AG10803 (cell line): ENCODE measurements at regions not wholly inside any gene's neighbourhood (a gene's known extent, or its start where the extent isn't known, plus 50 kb on each side); places are given as distances from the start of the nearest gene placed in this dataset.

Experiments
- DNase-seq: peaks from one replicate; pipeline ENCODE4 v3.0.0; 2010; ENCODE audit warnings: low read depth
- H3K4me3 ChIP-seq: 2 replicates; pipeline ENCODE4 v1.5.1; 2011; ENCODE audit warnings: mild to moderate bottlenecking, low read length, control low read depth
- TF ChIP-seq, protein P1 (sequence below): conservative IDR thresholded peaks from 2 replicates; pipeline ENCODE4 v1.5.1; 2011; ENCODE audit warnings: mild to moderate bottlenecking, low read length, control low read depth, inconsistent platforms

GRCh38 chr6:12522347-12522746, 194.2 kb upstream of the PHACTR1 start:
- DNase-seq, result no peak
- TF ChIP-seq, protein P1, sequence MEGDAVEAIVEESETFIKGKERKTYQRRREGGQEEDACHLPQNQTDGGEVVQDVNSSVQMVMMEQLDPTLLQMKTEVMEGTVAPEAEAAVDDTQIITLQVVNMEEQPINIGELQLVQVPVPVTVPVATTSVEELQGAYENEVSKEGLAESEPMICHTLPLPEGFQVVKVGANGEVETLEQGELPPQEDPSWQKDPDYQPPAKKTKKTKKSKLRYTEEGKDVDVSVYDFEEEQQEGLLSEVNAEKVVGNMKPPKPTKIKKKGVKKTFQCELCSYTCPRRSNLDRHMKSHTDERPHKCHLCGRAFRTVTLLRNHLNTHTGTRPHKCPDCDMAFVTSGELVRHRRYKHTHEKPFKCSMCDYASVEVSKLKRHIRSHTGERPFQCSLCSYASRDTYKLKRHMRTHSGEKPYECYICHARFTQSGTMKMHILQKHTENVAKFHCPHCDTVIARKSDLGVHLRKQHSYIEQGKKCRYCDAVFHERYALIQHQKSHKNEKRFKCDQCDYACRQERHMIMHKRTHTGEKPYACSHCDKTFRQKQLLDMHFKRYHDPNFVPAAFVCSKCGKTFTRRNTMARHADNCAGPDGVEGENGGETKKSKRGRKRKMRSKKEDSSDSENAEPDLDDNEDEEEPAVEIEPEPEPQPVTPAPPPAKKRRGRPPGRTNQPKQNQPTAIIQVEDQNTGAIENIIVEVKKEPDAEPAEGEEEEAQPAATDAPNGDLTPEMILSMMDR, result no peak
- no peak overlapping the region for H3K4me3 ChIP-seq

GRCh38 chr6:12523726-12524125, 192.8 kb upstream of the PHACTR1 start:
- TF ChIP-seq, protein P1, result no peak
- H3K4me3 ChIP-seq, result no peak overlapping the region
- peak; percentile 11 for DNase-seq

- TF ChIP-seq, protein P1, result no peak
- no peak for DNase-seq
- H3K4me3 ChIP-seq, result no peak overlapping the region
These were observed 191.3 kb upstream of the PHACTR1 start for GRCh38 chr6:12525276-12525675.

DNA sequence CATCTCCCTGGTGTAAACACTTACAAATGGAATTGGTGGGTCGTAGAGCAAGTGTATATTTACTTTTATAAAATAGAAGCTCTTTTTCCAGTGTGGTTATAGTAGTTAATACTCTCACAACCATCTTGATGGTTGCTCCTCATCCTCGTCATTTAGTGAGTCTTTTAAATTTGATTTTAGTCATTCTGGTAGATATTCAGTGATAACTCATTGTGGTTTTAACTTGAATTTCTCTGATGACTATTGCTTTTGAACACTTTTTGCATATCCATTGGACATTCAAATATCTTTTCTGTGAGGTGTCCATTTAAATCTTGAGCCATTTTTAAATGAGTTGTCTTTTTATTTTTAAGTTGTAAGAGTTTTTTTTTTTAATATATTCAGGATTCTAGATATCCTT, 189.2 kb upstream of the PHACTR1 start:
- no peak overlapping the region for H3K4me3 ChIP-seq
- TF ChIP-seq, protein P1, result no peak
- peak; percentile 5 for DNase-seq

DNA sequence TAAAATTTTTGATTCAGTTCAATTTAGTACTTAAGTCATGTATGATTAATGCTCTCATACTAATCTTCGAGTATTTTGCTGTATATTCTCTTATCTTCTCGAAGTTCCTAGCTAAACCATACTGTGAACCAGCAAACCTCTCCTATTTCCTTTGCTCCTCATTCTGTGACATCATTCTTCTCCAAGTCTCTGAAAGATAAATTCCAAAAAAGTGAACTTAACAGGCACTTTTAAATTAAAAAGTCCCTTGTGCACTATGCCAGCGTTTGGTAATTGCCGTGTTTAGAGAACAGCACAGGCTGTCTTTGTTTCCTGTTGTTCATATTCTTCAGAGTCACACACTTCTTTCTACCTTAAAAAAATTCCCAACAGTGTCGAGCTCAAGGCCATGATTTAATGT, 188.4 kb upstream of the PHACTR1 start:
- TF ChIP-seq, protein P1, result no peak
- DNase-seq, result no peak
- H3K4me3 ChIP-seq, result no peak overlapping the region

GRCh38 chr6:12528581-12529363, 187.8 kb upstream of the PHACTR1 start:
- no peak overlapping the region for H3K4me3 ChIP-seq
- TF ChIP-seq, protein P1, result no peak
- DNase-seq, result no peak

- TF ChIP-seq, protein P1, result no peak
- no peak for DNase-seq
These were observed 187.1 kb upstream of the PHACTR1 start for GRCh38 chr6:12529364-12530019.

More at GRCh38 chr6:12529364-12530019, 187.1 kb upstream of the PHACTR1 start:
- no peak overlapping the region for H3K4me3 ChIP-seq
